H7 (cell line): ENCODE measurements at regions not wholly inside any gene's neighbourhood (a gene's known extent, or its start where the extent isn't known, plus 50 kb on each side); places are given as distances from the start of the nearest gene placed in this dataset.
A peak's percentile ranks its signal among the peaks of the same experiment; 100 is the strongest.

Experiments used
- DNase-seq: peaks from one replicate; pipeline ENCODE4 v3.0.0; 2012
- H3K27me3 ChIP-seq: 2 replicates; pipeline ENCODE4 v1.6.0; 2011; ENCODE audit warnings: mild to moderate bottlenecking, low read length; ENCODE audit not compliant: control insufficient read depth, insufficient read depth
- H3K36me3 ChIP-seq: replicated peaks from 2 replicates; pipeline ENCODE4 v1.5.1; 2011; ENCODE audit warnings: low read length; ENCODE audit not compliant: control insufficient read depth, insufficient read depth
- H3K4me3 ChIP-seq: 2 replicates; pipeline ENCODE4 v1.5.1; 2011; ENCODE audit warnings: low read depth, mild to moderate bottlenecking, control low read depth, low read length, moderate library complexity; ENCODE audit not compliant: insufficient read depth

- Histone ChIP-seq H3K4me3 (no peak overlapping the region), H3K36me3 (no peaks in the 10 kb centered on the region), H3K27me3 (no peaks in the 10 kb centered on the region)
- DNase-seq: no peak
Observed at GRCh38 chr6:14281811-14282660, 164.5 kb downstream of the CD83 start.

- Histone ChIP-seq H3K36me3 (no peaks in the 10 kb centered on the region), H3K4me3 (no peak overlapping the region), H3K27me3 (no peaks in the 10 kb centered on the region)
- no peak for DNase-seq
Observed at GRCh38 chr6:14282854-14283505, 165.4 kb downstream of the CD83 start.

- Histone ChIP-seq H3K4me3 (no peak overlapping the region), H3K27me3 (no peaks in the 10 kb centered on the region), H3K36me3 (no peaks in the 10 kb centered on the region)
- DNase-seq: peak; percentile 54
Observed at GRCh38 chr6:14283600-14284235, 166.1 kb downstream of the CD83 start.

- Histone ChIP-seq H3K4me3 (no peak overlapping the region), H3K27me3 (no peaks in the 10 kb centered on the region), H3K36me3 (no peaks in the 10 kb centered on the region)
- no peak for DNase-seq
Observed at GRCh38 chr6:14284969-14285590, 167.5 kb downstream of the CD83 start.

GRCh38 chr6:14286144-14286543, 168.6 kb downstream of the CD83 start:
- H3K4me3 ChIP-seq: no peak overlapping the region
- H3K36me3 ChIP-seq: no peaks in the 10 kb centered on the region
- peak; percentile 48 for DNase-seq

GRCh38 chr6:14286634-14287428, 169.3 kb downstream of the CD83 start:
- DNase-seq: no peak
- no peaks in the 10 kb centered on the region for H3K36me3 ChIP-seq
- H3K4me3 ChIP-seq: no peak overlapping the region
- no peaks in the 10 kb centered on the region for H3K27me3 ChIP-seq

More at GRCh38 chr6:14286144-14286543, 168.6 kb downstream of the CD83 start:
- no peaks in the 10 kb centered on the region for H3K27me3 ChIP-seq

GRCh38 chr6:14287707-14288106, 170.1 kb downstream of the CD83 start:
- H3K4me3 ChIP-seq: no peak overlapping the region
- H3K27me3 ChIP-seq: no peaks in the 10 kb centered on the region
- no peak for DNase-seq
- no peaks in the 10 kb centered on the region for H3K36me3 ChIP-seq

- Histone ChIP-seq H3K4me3 (no peak overlapping the region), H3K36me3 (no peaks in the 10 kb centered on the region; the same call in 1 of the 2 replicates)
- DNase-seq: no peak
Observed at GRCh38 chr6:14288910-14289309, 171.3 kb downstream of the CD83 start.

GRCh38 chr6:14290041-14290771, 172.6 kb downstream of the CD83 start:
- no peak for DNase-seq
- no peak overlapping the region for H3K4me3 ChIP-seq
- H3K36me3 ChIP-seq: no peaks in the 10 kb centered on the region; the same call in none of the 2 replicates
- H3K27me3 ChIP-seq: no peaks in the 10 kb centered on the region

More at GRCh38 chr6:14288910-14289309, 171.3 kb downstream of the CD83 start:
- no peaks in the 10 kb centered on the region for H3K27me3 ChIP-seq

- no peak for DNase-seq
Observed at GRCh38 chr6:14290772-14291330, 173.3 kb downstream of the CD83 start.

GRCh38 chr6:14291331-14291730, 173.8 kb downstream of the CD83 start:
- Histone ChIP-seq H3K4me3 (no peak overlapping the region), H3K27me3 (no peaks in the 10 kb centered on the region), H3K36me3 (no peaks in the 10 kb centered on the region; the same call in none of the 2 replicates)
- no peak for DNase-seq

More at GRCh38 chr6:14290772-14291330, 173.3 kb downstream of the CD83 start:
- Histone ChIP-seq H3K4me3 (no peak overlapping the region), H3K36me3 (no peaks in the 10 kb centered on the region; the same call in none of the 2 replicates), H3K27me3 (no peaks in the 10 kb centered on the region)

GRCh38 chr6:14292119-14292518, 174.5 kb downstream of the CD83 start:
- no peaks in the 10 kb centered on the region; the same call in none of the 2 replicates for H3K36me3 ChIP-seq
- no peak for DNase-seq
- H3K4me3 ChIP-seq: no peak overlapping the region
- no peaks in the 10 kb centered on the region for H3K27me3 ChIP-seq
